Stimulated activated CD4-positive, alpha-beta T cell treated with anti-CD3 and anti-CD28 coated beads, Interleukin-2, amount 100 ng/mL, for 48 hours (primary cell): ENCODE measurements at regions not wholly inside any gene's neighbourhood (a gene's known extent, or its start where the extent isn't known, plus 50 kb on each side); places are given as distances from the start of the nearest gene placed in this dataset.
"Not testable (repeated sequence)": the region's sequence is repeated elsewhere in the genome, so short reads cannot be mapped to it uniquely, and the experiment has no call there.

Source experiments
- DNase-seq, 2 donors: peaks; one replicate each; pipeline ENCODE4 v3.0.0-alpha.2; 2020

DNA sequence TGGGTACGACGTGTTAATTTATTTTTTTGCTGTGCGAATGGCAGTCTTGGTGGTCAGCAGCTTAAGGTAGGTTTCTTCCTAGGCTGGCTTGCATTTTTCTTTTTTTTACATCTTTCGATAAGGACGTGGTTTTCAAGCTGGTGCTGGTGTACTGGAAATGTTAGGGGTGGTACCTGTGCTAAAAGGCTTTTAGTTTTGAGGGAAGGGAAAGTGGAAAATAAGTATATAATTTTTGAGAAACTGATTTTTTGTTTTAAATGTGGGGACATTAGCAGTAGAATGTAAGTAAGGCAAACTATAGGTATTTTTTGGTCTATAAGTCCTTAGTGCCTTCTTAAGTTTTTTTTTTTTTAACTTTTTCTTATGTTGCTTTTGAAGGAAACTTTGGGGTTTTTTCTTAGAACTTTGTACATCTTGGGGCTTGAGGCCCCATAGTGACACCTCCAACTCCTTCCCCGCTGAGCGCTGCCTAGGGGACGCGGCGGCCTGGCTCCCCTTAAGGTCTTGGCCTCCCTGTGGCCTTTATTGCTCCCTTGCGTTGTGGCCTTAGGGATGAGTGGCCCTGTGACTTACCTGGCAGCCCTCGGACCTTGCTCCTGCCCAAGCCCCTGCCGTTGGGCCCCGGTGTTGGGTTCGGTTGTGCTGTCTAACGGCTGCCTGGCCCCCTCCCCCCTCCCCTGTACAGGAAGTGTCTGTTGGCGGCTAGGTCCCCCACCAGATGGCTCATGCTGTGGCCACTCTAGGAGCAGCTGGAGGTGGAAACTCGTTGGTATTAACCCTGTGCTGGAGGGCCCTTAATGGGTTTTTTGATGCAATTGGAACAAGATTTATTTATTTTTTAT, 88.0 kb upstream of the RPRML start:
- DNase-seq = peak; percentile 51 to 65

DNA sequence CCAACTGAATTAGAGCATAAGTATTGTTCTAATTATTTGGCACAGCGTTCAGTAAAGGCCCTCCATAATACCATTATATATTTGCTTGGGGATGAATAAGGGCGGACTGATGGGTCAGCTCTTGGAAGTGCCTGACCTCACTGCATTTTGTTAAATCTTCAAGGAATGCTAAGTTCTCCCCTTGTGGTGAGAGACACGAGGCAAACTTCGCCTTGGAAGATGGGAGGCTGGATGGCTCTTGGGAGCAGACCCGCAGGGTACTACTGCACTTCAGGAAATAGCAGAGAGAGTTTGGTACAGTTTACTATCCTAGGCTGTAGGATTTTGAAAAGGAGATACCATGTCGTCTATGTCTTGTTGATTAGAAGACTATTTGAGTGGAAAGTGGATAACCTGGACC, 87.0 kb upstream of the RPRML start:
- DNase-seq = no peak

DNA sequence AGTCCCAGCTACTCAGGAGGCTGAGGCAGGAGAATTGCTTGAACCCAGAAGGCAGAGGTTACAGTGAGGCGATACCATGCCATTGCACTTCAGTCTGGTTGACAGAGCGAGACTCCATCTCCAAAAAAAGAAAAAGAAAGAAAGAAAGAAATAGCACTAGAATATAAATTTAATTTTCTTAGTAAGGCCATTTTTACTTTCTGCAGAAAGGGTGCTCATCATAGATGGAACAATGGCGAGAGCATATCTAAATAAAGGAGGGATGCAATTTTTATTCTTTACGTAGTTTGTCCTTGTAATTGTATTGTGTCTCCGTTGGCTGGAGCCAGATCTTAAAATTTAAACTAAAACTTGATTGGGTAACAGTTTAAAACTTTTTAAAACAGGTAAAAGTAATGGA, 85.6 kb upstream of the RPRML start:
- DNase-seq = no peak

DNA sequence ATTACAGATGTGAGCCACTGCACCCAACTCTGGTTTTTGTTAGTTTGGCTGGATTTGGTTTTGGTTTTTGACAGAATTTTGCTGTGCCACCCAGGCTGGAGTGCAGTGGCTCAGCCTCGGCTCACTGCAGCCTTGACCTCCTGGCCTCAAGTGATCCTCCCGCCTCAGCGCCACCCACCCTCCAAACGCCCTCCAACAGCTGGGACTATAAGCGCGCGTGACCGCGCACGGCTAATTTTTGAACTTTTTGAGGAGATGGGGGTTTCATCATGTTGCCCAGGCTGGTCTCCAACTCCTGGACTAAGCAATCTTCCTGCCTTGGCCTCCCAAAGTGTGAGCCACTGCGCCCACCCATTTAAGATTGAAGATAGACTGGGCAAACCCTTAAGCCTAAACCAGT, 84.4 kb upstream of the RPRML start:
- DNase-seq = no peak

DNA sequence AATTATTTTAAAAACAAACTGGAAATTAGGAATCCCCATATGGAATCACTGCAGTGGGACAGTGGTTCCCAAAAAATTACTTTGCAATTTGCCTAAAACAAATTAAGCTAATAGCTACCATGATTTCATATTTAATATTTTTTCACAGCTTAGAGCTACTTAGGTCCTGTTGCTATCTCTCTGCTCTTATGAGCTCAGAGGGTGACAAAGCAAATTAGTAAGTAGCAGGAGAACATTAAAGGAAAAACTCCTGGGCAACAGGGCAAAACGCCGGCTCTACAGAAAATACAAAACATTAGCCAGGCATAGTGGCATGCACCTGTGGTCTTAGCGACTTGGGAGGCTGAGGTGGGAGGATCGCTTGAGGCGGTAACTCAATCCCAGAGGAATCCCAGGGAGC, 83.8 kb upstream of the RPRML start:
- not testable (repeated sequence) for DNase-seq

DNA sequence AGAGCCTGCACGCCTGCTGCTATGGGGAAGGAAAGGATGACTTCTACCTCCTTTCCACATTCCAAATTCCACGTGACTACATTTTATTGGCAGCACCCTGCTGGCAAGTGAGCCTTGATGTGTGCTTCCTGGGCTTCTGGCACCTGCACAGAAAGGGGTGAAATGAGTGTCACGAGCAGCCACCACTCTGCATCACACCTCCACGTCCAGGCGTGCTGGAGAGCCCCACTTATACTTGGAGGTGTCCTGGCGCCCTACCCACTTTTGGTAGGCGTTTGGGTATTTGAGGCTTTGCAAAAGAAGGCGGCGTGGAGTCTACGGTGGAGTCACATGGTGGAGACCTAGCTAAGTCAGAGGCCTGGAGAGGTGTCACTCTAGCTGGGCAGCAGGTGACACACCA, 81.0 kb upstream of the RPRML start:
- not testable (repeated sequence) for DNase-seq

DNA sequence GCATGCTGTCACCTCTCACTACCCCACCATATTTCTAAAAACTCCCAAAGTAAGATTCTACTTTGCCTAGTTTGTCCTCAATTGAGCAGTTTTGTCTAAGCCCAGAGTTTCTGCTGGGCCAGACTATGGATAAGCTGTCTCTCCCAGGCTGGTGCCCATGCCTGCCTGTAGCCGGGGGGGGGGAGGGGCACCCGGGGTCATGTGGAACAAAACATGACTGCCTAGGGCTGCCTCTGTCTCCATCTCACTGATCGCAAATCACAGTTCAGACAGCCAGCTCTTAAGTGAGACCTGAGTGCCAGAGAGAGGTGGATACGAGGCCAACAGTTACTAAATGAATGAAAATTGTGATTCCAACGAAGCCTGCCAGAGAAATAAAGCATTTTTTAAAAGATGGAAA, 78.8 kb upstream of the RPRML start:
- no peak for DNase-seq

DNA sequence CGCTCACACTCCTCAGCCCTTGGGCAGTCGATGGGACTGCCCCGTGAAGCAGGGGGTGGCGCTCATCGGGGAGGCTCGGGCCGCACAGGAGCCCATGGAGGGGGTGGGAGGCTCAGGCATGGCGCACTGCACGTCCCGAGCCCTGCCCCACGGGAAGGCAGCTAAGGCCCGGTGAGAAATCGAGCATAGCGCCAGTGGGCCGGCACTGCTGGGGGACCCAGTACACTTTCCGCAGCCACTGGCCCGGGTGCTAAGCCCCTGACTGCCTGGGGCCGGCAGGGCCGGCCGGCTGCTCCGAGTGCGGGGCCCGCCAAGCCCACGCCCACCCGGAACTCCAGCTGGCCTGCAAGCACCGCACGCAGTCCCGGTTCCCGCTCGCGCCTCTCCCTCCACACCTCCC, 78.2 kb upstream of the RPRML start:
- not testable (repeated sequence) for DNase-seq

DNA sequence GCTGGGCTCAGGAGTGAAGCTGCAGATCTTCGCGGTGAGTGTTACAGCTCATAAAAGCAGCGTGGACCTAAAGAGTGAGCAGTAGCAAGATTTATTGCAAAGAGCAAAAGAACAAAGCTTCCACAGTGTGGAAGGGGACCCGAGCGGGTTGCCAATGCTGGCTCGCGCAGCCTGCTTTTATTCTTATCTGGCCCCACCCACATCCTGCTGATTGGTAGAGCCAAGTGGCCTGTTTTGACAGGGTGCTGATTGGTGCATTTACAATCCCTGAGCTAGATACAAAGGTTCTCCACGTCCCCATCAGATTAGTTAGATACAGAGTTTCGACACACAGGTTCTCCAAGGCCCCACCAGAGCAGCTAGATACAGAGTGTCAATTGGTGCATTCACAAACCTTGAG, 77.6 kb upstream of the RPRML start:
- DNase-seq = not testable (repeated sequence)
